ENCODE measurements at regions not wholly inside any gene's neighbourhood (a gene's known extent, or its start where the extent isn't known, plus 50 kb on each side); places are given as distances from the start of the nearest gene placed in this dataset.

DNA sequence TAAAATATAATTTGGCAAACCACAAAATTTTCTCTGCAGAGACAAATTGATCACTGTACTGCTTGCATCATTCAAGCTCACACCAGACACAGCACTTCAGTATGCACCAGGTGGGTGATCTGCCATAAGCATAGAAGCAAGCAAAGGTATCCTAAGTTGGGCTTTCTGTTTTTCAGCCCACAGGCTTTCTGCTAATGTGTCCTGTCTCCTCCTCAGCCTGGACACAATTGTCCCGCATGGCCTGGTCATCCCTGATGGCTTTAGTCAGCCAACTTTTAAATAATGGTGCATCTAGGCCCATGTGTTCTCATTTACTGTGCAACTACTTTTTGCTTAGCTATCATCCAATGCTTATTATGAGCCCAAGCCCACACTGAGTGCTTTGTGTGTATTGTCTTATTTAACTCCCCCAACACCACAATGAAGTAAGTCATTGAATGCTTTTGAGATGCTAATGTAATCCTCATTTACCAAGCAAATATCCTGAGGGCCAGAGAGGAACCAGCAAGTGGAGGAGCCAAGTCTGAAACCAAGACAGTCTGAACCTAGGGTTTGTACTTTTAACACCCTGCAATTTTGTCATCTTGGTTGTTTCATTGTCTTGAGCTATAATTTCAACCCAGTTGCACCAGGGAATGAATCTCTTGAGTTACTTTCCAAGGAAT is 111.2 kb upstream of the SETBP1 start:
- no peak for TF ChIP-seq NR1H2 (CRISPR knock-in tag; IDR thresholded peaks at IDR 0.05)
- TF ChIP-seq, protein P1, sequence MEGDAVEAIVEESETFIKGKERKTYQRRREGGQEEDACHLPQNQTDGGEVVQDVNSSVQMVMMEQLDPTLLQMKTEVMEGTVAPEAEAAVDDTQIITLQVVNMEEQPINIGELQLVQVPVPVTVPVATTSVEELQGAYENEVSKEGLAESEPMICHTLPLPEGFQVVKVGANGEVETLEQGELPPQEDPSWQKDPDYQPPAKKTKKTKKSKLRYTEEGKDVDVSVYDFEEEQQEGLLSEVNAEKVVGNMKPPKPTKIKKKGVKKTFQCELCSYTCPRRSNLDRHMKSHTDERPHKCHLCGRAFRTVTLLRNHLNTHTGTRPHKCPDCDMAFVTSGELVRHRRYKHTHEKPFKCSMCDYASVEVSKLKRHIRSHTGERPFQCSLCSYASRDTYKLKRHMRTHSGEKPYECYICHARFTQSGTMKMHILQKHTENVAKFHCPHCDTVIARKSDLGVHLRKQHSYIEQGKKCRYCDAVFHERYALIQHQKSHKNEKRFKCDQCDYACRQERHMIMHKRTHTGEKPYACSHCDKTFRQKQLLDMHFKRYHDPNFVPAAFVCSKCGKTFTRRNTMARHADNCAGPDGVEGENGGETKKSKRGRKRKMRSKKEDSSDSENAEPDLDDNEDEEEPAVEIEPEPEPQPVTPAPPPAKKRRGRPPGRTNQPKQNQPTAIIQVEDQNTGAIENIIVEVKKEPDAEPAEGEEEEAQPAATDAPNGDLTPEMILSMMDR (IDR thresholded peaks at IDR 0.05): no peak
- no peak for TF ChIP-seq SP1 (CRISPR knock-in tag; conservative IDR thresholded peaks at IDR 0.05)
- TF ChIP-seq, protein P2, sequence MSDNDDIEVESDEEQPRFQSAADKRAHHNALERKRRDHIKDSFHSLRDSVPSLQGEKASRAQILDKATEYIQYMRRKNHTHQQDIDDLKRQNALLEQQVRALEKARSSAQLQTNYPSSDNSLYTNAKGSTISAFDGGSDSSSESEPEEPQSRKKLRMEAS (CRISPR knock-in tag; IDR thresholded peaks at IDR 0.05): no peak
- TF ChIP-seq, protein P3, sequence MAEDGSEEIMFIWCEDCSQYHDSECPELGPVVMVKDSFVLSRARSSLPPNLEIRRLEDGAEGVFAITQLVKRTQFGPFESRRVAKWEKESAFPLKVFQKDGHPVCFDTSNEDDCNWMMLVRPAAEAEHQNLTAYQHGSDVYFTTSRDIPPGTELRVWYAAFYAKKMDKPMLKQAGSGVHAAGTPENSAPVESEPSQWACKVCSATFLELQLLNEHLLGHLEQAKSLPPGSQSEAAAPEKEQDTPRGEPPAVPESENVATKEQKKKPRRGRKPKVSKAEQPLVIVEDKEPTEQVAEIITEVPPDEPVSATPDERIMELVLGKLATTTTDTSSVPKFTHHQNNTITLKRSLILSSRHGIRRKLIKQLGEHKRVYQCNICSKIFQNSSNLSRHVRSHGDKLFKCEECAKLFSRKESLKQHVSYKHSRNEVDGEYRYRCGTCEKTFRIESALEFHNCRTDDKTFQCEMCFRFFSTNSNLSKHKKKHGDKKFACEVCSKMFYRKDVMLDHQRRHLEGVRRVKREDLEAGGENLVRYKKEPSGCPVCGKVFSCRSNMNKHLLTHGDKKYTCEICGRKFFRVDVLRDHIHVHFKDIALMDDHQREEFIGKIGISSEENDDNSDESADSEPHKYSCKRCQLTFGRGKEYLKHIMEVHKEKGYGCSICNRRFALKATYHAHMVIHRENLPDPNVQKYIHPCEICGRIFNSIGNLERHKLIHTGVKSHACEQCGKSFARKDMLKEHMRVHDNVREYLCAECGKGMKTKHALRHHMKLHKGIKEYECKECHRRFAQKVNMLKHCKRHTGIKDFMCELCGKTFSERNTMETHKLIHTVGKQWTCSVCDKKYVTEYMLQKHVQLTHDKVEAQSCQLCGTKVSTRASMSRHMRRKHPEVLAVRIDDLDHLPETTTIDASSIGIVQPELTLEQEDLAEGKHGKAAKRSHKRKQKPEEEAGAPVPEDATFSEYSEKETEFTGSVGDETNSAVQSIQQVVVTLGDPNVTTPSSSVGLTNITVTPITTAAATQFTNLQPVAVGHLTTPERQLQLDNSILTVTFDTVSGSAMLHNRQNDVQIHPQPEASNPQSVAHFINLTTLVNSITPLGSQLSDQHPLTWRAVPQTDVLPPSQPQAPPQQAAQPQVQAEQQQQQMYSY (CRISPR knock-in tag; IDR thresholded peaks at IDR 0.05): no peak
- no peak for TF ChIP-seq GRHL2 (CRISPR knock-in tag; IDR thresholded peaks at IDR 0.05; ENCODE audit: insufficient replicate concordance, severe bottlenecking)
- no peak for TF ChIP-seq CREB1 (CRISPR knock-in tag; IDR thresholded peaks at IDR 0.05)
- no peak for TF ChIP-seq ZNF121 (CRISPR knock-in tag; IDR thresholded peaks at IDR 0.05)
- no peak for TF ChIP-seq NFYB (CRISPR knock-in tag; conservative IDR thresholded peaks at IDR 0.05; ENCODE audit: low read depth)
- TF ChIP-seq, protein P4, sequence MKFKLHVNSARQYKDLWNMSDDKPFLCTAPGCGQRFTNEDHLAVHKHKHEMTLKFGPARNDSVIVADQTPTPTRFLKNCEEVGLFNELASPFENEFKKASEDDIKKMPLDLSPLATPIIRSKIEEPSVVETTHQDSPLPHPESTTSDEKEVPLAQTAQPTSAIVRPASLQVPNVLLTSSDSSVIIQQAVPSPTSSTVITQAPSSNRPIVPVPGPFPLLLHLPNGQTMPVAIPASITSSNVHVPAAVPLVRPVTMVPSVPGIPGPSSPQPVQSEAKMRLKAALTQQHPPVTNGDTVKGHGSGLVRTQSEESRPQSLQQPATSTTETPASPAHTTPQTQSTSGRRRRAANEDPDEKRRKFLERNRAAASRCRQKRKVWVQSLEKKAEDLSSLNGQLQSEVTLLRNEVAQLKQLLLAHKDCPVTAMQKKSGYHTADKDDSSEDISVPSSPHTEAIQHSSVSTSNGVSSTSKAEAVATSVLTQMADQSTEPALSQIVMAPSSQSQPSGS (CRISPR knock-in tag; IDR thresholded peaks at IDR 0.05; ENCODE audit: borderline replicate concordance, low read depth): no peak
- TF ChIP-seq, protein P5, sequence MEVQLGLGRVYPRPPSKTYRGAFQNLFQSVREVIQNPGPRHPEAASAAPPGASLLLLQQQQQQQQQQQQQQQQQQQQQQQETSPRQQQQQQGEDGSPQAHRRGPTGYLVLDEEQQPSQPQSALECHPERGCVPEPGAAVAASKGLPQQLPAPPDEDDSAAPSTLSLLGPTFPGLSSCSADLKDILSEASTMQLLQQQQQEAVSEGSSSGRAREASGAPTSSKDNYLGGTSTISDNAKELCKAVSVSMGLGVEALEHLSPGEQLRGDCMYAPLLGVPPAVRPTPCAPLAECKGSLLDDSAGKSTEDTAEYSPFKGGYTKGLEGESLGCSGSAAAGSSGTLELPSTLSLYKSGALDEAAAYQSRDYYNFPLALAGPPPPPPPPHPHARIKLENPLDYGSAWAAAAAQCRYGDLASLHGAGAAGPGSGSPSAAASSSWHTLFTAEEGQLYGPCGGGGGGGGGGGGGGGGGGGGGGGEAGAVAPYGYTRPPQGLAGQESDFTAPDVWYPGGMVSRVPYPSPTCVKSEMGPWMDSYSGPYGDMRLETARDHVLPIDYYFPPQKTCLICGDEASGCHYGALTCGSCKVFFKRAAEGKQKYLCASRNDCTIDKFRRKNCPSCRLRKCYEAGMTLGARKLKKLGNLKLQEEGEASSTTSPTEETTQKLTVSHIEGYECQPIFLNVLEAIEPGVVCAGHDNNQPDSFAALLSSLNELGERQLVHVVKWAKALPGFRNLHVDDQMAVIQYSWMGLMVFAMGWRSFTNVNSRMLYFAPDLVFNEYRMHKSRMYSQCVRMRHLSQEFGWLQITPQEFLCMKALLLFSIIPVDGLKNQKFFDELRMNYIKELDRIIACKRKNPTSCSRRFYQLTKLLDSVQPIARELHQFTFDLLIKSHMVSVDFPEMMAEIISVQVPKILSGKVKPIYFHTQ (CRISPR knock-in tag; IDR thresholded peaks at IDR 0.05): no peak
- TF ChIP-seq TP53 (CRISPR knock-in tag; IDR thresholded peaks at IDR 0.05): no peak
- TF ChIP-seq, protein P6, sequence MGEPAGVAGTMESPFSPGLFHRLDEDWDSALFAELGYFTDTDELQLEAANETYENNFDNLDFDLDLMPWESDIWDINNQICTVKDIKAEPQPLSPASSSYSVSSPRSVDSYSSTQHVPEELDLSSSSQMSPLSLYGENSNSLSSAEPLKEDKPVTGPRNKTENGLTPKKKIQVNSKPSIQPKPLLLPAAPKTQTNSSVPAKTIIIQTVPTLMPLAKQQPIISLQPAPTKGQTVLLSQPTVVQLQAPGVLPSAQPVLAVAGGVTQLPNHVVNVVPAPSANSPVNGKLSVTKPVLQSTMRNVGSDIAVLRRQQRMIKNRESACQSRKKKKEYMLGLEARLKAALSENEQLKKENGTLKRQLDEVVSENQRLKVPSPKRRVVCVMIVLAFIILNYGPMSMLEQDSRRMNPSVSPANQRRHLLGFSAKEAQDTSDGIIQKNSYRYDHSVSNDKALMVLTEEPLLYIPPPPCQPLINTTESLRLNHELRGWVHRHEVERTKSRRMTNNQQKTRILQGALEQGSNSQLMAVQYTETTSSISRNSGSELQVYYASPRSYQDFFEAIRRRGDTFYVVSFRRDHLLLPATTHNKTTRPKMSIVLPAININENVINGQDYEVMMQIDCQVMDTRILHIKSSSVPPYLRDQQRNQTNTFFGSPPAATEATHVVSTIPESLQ (CRISPR knock-in tag; IDR thresholded peaks at IDR 0.05): no peak
